ENCODE measurements at regions not wholly inside any gene's neighbourhood (a gene's known extent, or its start where the extent isn't known, plus 50 kb on each side); places are given as distances from the start of the nearest gene placed in this dataset.

- in situ Hi-C loops (cut with MboI; ENCODE audit: low pct_unique_long_range_greater_than_20kb, low sequenced_read_pairs, unreplicated experiment), result no loop called here
- no peak for TF ChIP-seq CTCF (IDR thresholded peaks at IDR 0.05; ENCODE audit: extremely low read depth, insufficient read depth, missing control alignments)
- peak; percentile 12 for DNase-seq (ENCODE audit: low spot score)
Observed at GRCh38 chr6:169161572-169162167, 92.0 kb downstream of the THBS2 start.

DNA sequence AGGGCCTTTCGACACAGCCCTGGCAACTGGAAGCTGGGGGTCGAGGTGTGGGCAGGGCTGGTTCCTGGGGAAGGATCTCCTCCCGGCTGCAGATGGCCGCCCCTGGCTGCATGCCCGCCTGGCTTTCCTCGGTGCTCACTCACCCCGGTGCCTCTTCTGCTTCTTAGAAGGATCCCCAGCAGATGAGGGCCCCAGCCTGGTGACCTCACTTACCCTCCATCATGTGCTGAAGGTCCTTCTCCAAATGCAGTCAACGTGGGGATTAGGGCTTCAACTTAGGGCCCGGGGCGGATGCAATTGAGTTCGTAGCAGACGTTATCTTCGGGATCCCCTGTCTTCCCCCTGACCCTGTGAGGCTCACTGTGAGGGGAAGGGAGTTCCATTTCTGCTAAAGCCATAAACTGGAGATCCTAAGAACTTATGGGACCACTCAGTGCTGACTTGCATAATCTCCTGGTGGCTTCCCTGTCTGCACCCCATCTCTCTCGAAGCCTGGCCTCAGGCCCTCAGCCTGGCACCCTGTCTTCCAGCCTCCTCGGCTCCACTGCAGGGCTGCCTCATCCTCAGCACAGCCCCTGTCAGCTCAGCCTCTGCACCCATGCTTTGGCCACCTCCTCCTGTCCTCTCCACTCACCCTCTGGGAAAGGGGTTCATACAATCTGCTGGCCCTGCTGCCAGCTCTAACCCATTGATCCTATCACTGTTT is 92.6 kb downstream of the THBS2 start:
- no peak for TF ChIP-seq CTCF (IDR thresholded peaks at IDR 0.05; ENCODE audit: extremely low read depth, insufficient read depth, missing control alignments)
- in situ Hi-C loops (cut with MboI; ENCODE audit: low pct_unique_long_range_greater_than_20kb, low sequenced_read_pairs, unreplicated experiment), result no loop called here
- DNase-seq (ENCODE audit: low spot score), result peak; percentile 12

DNA sequence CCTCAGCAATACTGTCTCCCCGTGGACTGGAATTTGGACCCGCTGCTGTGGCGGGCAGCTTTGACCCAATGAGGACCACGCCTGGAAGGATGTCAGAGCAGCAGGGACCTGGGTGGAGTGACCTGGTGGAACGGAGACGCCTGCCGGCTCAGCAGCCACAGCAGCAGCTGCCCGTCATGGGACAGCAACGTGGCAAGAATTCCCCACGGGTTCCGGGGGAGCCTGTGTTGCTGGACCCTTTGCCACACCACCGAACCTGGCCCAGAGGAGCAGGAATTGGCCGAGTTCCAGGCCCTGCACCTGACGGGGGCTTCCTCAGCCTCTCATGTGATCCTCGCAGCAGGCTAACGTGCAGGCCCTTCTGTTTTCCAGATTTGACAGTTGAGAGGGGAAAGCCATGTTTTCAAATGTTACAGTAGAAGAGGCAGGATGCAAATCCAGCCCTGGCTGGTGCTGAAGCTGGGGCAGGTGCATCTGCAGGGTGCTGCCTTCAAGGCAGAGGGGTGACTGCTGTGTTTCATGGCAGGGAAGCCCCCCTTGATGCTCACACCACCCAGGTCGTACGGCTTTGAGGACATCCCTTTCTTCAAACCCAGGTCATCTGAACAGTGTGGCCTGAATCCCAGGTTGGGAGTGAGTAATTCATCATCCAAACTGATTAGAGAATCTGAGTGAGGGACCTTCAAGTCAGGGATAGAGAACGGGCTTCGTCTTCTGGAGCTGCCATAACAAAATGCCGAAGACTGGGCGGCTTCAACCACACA is 93.4 kb downstream of the THBS2 start:
- TF ChIP-seq CTCF (IDR thresholded peaks at IDR 0.05; ENCODE audit: extremely low read depth, insufficient read depth, missing control alignments), result no peak
- in situ Hi-C loops (cut with MboI; ENCODE audit: low pct_unique_long_range_greater_than_20kb, low sequenced_read_pairs, unreplicated experiment), result no loop called here
- peak; percentile 14 for DNase-seq (ENCODE audit: low spot score)

DNA sequence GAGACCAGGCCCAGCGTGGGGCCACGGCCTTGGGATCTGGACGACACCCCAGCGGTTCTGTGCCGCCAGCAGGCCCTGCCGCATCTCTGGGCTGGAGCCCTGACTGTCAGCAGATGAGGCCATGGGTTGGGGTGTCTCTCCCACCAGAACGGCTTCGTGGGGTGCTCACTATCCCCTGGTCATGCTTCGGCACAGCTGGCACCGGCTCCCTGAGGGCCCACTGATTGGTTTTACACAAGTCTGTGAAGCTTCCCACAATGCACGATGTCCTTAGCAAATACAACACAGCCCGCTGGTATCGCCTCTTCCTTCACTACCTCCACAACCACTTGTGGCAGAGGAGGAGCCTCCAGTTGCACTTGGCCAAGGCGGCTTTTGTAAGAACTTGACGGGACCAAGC is 94.3 kb downstream of the THBS2 start:
- TF ChIP-seq CTCF (IDR thresholded peaks at IDR 0.05; ENCODE audit: extremely low read depth, insufficient read depth, missing control alignments), result no peak
- in situ Hi-C loops (cut with MboI; ENCODE audit: low pct_unique_long_range_greater_than_20kb, low sequenced_read_pairs, unreplicated experiment), result no loop called here
- peak; percentile 8 for DNase-seq (ENCODE audit: low spot score)

GRCh38 chr6:169158691-169159090 is 95.0 kb downstream of the THBS2 start:
- TF ChIP-seq CTCF (IDR thresholded peaks at IDR 0.05; ENCODE audit: extremely low read depth, insufficient read depth, missing control alignments), result no peak
- peak; percentile 12 for DNase-seq (ENCODE audit: low spot score)
- in situ Hi-C loops (cut with MboI; ENCODE audit: low pct_unique_long_range_greater_than_20kb, low sequenced_read_pairs, unreplicated experiment), result no loop called here

DNA sequence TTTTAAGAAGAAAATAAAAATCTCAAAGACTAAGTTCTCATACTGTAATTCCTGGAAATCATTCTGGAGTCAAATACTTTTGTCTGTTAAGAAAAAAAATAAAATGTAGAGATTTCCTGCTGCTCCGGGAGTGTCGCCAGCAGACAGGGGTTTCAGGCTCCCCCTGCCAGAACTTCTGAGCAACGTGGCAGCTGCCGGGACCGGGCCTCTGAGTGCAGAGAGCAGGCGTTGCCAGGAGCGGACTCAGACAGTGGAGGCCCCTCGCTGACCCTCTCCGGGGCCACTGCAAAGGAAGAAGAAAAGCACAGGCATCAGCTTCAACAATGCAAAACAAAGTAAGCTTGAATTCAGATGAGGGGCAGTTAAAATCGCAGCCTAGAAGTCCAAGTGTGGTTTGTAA is 95.5 kb downstream of the THBS2 start:
- no peak for DNase-seq (ENCODE audit: low spot score)

More for the DNA sequence above, 95.5 kb downstream of the THBS2 start:
- TF ChIP-seq CTCF (IDR thresholded peaks at IDR 0.05; ENCODE audit: extremely low read depth, insufficient read depth, missing control alignments), result no peak
- in situ Hi-C loops (cut with MboI; ENCODE audit: low pct_unique_long_range_greater_than_20kb, low sequenced_read_pairs, unreplicated experiment), result no loop called here
